GM21390 (cell line): ENCODE measurements at regions not wholly inside any gene's neighbourhood (a gene's known extent, or its start where the extent isn't known, plus 50 kb on each side); places are given as distances from the start of the nearest gene placed in this dataset.
"Not testable (repeated sequence)": the region's sequence is repeated elsewhere in the genome, so short reads cannot be mapped to it uniquely, and the experiment has no call there.

Experiments used
- ATAC-seq: cut with Tn5 transposase; IDR thresholded peaks from one replicate; pipeline ENCODE4 v1.9.1; 2021; ENCODE audit not compliant: unreplicated experiment

DNA sequence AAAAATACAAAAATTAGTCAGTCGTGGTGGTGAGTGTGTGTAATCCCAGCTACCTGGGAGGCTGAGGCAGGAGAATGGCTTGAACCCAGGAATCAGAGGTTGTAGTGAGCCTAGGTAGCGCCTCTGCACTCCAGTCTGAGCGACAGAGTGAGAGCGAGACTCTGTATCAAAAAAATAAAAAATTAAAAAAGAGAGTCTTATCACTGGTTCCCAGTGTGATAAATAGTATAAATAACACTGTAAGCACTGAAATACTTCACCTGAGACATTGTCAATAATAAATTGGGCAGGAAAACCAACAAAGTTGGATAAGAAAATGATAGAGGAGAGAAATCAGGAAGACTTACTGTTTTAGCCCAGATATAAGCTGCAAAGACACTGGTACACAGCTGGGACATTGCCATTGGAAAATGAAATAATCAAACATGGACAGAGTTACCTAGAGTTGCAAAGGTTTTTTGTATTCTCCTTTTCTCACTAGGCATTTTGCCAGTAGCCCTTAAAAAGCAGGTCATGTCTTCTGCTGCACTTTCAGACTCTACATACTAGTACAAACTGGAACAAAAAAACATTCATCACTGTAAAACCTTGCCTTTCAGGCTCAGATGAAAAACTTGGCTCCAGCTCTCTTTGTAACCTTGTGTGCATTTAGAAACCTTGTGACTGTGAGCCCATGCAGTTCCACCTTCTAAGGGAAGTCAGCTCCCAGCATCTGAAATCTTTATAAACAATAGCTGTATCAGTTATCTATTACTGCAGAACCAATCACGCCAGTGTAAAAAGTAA lies 55.0 kb upstream of the PPP1R2C start:
- ATAC-seq: no peak

DNA sequence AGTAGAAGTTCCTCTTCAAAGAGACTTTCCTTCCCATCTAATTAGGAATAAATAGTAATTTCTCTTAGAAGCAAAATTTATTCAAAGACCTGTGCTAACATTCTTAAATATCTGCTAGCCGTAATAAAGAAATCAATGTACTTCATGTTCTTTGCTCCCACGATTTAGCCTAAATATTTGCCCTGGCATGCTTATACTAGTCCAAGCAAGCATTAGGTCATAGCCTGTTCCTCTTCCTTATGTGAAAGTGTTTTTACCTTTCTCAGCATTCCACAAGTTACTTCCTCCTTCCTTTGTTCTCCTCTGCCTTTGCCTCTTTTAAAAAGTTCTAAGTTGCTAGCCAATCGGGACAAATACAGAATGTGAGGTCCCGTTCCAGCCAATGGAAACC lies 55.6 kb upstream of the PPP1R2C start:
- ATAC-seq: not testable (repeated sequence)

DNA sequence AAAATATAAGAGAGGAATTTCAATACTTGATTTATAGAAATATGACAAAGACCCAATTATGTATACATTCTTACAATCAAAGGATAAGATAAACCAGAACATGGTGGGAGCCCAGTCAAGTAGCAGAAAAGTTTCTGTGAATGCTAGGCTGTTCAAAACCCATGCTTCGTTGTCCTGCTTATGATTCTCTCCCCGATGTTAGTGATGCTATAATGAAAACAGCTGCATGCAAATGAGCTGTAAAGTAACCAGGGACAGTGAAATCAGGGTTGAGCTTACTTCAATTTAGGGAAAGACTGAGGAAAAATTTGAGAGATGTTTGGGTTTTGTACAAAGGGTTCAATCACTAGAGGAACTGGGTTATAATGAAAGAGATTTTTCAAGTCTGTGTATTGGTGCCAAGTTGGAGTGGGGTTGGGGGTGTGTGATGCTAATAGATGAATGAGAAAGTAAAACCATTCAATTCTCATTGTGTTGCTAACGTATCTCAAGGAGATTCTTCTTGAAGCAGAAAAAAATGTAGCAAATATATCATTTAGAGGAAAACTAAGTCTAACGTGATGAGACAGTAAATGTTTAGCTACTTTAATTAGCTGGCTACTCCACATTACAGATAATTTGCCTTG lies 59.3 kb upstream of the PPP1R2C start:
- ATAC-seq: no peak

DNA sequence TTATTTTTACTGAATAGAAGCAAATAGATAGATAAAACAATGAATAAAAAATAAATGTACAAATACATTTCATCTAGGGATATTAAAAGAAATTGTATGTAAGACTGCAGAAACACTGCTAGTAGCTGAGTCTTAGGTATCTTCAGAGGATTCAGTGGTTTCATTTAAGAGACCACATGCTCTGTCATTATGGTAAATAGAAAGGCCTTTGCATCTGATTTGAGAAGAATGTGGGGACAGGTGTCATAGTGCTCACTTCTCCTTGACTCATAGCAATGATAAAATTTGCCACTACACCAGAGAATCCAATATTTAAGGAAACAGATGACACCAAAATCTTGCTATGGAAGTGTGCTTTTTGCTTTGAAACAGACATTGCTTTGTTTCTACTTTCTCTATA lies 59.8 kb upstream of the PPP1R2C start:
- peak; percentile 86 for ATAC-seq

DNA sequence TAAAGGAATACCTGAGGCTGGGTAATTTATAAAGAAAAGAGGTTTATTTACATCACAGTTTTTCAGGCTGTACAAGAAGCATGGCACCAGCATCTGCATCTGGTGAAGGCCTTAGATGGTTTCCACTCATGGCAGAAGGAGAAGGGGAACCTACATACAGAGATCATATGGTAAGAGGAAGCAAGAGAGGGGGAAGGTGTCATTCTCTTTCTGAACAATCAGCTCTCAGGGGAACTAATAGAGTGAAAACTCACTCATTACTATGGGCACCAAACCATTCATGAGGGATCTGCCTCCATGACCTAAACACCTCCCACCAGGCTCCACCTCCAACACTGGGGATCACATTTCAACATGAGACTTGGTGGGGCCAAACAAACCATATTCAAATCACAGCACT lies 61.7 kb upstream of the PPP1R2C start:
- ATAC-seq: no peak

DNA sequence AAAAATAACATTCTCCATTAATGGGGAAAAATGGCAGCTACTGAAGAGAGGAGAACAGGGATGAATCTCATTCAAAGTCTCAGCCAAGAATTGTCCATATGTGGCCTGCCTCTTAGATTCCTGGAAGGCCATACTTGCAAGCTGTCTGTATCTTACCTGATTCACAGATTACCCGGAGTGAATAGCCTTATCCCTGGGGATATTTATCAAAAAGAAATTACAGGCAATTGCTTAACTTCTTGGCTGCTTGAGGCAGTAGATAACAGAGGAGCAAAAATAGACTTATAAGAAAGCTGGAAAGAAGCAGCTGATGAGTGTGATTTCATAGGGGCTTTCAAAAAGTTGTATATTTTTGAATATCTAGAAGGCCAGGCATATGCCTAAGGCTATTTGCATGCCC lies 68.8 kb upstream of the PPP1R2C start:
- no peak for ATAC-seq

DNA sequence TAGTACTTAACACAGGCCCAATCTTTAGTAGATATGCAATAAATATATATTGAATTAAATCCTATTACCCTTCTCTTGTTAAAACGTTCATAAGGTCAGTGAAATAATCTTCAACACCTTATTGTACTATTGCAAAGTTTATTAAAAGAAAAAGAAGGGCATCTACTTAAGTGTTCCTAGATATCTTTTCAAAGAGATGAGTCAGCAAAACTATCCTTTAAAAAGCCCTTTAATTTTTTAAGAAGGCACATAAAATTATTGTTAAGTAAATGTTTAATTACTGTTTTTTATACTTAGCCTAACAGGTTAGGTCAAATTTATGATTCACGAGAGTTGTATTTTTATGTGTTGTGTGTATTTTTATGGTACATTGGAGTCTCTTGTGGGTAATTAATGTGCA lies 77.3 kb upstream of the PPP1R2C start:
- ATAC-seq: no peak

DNA sequence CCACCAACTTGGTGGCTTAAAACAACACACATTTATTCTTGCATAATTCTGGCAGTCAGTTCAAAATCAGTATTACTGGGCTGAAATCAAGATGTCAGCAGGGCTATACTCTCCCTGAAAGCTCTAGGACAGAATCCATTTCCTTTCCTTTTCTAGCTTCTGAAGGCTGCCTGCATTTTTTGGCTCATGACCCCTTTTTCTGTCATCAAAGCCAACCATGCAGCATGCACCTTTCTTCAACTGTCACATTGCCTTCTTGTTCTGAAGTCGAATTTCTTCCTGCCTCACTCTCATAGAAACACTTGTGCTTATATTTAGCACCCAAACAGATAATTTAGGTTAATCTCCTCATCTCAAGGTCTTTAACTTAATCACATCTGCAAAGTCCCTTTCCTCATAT lies 79.8 kb upstream of the PPP1R2C start:
- ATAC-seq: no peak

DNA sequence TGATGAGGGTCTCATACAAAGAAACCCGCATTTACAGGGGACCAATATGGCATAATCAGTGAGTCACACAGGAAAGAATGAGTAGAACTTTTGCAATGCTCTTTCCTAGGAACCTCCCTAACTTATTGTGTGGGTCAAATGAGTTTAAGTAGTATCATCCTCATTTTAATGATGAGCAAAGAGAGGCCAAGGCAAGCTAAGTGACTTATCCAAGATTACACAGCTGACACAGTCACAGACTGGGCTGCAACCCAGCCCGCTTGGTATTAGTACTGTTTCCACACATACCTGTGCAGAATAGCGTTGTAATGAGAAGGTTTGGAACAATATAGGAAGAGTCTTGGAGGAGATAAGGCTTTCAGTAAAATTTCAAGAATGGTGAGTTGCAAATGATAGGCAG lies 91.0 kb upstream of the PPP1R2C start:
- ATAC-seq: no peak

DNA sequence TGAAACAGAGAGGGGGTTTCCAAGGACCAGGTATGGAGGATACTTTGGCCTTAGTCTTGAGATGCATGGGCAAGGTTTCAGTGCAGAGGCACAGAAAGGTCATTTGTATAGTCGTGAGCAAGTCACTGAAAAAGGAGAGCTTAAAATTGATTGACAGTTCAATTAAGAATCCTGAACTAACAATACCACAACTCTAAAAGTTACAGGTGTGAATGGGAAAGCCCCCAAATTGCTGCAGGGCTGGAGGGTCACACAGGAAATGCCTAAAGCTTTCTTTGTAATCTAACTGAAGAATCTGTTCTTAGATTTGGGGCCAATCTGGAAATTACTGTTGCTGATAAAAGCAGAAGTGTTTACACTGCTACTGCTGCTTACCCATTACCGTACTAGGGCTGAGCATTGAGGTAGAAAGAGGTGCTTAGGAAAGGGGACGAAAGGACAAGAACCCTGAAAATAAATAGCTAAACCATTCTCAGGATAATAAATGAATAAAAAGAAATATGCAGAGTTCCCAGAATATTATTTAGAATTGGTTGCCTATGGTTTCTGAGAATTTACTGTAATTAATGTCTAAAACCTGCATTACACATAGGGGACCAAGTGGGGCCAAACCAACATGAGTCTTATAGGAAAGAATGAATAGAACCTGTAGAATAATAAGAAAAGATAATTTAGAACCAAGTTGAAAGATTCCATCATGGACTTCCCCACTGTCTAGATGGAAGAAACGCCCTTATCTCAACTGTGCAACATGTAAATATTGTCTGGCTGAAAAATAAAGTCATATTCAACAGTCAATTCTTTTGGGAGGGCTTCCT lies 91.9 kb upstream of the PPP1R2C start:
- peak; percentile 92 for ATAC-seq

DNA sequence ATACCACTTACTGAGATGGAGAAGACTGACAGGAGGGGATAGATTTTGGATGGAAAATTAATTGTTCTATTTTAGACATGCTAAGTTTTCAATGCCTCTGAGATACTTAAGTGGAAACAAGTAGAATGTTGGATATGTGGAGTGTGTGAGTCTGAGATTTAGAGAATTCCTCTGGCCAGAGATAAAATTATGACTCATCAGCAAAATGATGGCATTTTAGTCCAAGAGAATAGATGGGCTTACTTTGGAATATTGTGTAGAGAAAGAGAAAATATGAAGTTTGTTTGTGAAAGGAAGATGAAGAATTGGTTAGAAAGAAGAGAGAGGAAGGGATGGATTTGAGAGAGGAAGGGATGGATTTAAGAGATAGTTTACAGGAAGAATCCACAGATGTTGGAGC lies 108.6 kb upstream of the PPP1R2C start:
- ATAC-seq: no peak

DNA sequence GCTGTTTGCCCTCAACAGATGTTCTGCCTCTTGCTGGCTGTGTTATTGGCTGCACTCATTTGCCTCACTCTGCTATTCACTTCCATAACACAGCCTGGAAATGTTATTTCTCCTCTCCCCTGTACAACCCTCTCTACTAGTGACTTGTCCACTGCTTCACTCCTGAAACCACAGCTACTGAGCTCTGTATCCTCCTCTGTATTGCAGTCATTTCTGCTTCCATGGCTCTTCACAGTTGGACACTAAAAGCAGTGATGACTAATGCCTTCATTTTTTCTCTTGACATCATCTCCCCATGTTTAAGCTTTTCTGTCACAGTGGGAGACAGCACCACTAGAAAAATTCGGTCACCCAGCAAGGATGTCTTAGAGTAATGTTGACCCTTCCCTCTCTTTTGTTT lies 123.0 kb upstream of the PPP1R2C start:
- ATAC-seq: no peak

DNA sequence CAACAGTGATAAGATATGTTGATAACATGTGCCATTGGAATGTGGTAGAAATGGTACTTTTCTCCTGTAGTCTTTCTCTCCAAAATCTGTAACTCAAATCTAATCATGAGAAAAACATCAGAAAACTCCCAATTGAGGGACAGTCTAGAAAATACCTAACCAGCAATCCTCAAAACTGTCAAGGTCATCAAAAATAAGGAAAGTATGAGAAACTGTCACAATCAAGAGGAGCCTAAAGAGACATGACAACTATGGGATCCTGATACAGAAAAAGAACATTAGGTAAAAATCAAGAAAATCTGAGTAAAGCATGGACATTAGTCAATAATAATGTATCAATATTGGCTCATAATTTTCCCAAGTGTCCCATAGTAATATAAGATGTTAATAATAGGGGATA lies 124.5 kb upstream of the PPP1R2C start:
- no peak for ATAC-seq

DNA sequence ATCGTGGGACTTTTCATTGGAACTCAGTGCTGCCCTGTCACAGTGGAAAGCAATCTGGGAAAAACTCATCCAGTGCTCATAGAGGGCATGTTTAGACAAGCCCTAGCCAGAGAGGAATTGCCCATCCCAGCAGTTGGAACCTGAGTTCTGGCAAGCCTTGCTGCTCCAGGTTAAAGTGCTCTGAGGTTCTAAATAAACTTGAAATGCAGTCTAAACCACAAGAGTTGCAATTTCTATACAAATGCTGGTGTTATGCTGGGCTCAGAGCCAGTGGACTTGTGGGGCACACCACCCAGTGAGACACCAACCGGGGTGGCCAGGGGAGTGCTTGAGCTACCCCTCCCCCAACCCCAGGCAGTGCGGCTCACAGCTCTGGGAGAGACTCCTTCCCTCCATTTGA lies 142.8 kb upstream of the PPP1R2C start:
- no peak for ATAC-seq

DNA sequence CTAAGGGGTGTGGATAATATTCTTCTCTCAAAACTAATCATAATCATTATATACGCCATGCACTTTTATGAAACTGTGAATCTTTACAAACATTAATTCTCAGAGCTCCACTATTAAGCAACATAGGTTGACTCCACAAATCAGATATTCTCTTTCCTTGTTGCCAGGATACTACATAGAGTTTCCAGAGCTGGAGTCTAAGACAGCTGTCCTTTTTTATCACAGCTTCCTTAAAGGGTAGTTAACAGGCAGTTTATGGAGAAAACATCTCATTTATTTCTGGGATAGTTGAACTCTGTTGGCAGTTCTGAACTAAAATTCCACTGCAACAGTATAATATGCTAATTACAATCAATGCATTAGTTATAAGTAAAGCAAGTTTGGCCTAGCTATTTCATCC lies 152.1 kb upstream of the PPP1R2C start:
- no peak for ATAC-seq

DNA sequence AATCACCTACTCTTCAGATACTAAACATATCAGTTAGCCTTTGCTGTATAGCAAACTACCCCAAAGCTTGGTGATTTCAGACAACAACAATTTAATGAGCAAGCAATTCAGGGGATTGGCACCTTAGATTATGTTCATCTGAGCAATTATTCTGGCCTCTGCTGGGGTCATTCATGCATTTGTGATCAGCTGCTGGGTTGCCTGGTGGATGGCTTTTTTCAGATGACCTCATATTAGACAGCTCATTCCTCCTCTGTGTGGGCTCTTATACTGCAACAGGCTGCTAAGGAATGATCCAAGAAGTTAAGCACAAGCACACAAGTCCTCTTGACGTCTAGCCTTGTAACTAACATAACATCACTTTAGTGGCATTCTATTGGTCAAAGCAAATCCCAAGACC lies 153.0 kb upstream of the PPP1R2C start:
- ATAC-seq: no peak

DNA sequence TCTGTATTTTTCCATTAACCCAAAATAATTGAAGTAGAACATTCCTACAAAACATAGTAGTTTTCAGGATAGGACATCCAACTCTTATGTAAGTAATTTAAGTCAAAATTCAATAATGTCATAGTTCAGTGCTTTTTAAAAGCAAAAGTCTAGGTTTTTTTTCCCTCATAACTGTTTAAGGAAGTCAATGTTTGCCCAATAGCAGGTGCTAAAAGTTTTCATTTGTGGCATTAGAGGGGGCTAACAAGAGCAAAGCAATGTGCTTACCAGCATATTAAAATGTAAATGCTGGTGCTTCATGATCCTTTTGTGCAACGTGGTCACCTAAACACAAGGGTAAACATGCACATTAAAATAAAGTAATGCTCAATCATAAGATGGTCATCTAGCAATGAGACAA lies 155.2 kb upstream of the PPP1R2C start:
- ATAC-seq: no peak

DNA sequence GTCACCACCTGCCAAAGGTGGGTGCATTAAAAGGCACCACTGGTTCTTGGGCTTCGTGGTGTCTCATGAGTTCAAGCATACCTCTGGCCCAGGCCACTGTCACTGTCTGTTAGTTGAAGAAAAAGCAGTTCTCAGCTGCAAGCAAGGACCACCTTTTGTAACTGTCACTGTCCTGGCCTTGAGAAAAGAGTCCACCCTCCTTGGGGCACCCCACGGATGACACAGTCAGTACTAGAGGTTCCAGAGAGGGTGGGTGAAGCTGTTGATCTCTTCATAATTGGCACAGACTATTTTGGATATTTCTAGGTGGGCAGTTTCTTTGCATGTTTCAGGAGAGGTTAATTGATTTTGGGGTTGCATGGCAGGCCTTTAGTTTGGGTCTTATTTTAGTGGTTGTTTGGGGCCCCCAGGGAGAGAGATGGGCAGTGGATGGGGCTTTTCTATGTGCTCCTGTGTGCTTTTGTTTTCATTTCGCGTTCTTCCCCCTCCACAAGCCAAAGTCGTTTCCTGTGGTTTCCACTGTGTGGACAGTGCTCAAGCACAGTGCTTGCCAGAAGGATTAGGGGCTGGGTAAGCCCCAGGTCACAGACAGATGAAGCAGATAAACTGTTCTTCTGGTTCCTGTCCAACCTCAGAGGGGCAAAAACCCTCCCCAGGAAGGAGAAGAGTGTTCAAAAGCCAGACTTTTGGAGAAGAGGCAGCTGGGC lies 156.2 kb upstream of the PPP1R2C start:
- ATAC-seq: peak; percentile 97

DNA sequence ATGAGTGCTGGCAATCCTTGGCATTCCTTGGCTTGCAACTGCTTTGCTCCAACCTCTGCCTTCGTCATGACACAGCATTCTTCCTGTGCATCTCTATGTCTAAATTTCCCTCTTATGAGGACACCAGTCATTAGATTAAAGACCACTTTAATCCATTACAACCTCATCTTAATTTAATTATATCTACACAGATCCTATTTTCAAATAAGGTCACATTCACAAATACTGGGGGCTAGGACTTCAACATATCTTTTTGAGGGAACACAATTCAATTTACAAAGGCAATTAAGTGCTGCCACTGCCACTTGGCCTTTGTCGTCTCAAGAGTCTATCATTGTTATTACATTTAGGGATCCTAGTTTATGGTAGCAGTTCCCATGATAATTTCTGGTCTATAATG lies 163.7 kb upstream of the PPP1R2C start:
- no peak for ATAC-seq

DNA sequence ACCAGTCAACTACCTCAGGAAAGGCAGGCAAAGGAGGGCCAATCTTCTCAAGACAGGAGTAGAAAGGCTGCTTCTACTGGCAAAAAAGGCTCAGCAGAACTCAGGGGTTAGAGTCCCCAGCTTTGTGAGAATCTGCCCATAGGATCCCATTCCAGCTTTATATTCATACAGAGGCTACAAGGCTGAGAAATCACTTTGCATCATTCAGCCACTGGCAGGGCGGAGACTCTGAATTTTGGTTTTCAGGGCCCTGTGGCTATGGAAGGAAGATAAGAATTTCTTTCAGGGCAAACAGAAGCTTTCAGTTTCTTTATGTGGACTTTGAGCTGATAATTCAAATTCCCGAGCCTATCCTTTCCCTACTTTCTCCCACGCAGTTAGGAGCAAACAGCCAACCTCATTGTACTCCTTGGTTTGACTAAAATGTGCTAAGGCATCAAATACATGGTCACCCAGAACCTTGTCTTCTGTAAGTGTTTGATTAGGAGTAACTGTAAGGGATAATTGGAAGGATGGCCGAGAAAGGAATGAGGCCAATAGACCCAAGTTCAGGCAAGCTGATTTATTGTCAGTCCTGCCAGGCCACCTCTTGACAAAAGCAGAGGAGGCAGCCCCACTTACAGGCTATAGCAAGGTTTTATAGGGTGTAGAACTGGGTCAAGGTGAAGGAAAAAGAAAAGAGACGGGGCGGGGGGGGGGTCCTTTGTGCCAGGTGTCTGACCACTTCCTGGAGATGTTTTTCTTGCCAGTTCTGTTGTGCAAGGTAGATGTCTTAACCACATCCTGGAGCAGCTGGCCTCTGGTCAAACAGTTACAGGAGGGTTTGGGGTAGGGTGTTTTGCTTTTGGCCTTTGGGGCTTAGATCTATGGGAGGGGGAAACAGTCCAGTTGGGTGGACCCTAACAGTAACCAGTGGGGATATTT lies 165.3 kb upstream of the PPP1R2C start:
- peak; percentile 73 for ATAC-seq
